GM12874 (cell line): ENCODE measurements at regions not wholly inside any gene's neighbourhood (a gene's known extent, or its start where the extent isn't known, plus 50 kb on each side); places are given as distances from the start of the nearest gene placed in this dataset.

ENCODE experiments used
- CTCF ChIP-seq: IDR thresholded peaks from 2 replicates; pipeline ENCODE4 v1.5.1; 2011; ENCODE audit warnings: low read depth, mild to moderate bottlenecking, control low read depth, low read length, moderate library complexity; ENCODE audit not compliant: insufficient read depth

GRCh38 chr17:22203208-22203715 lies 510.9 kb downstream of the KCNJ18 start:
- no peak for TF ChIP-seq CTCF

GRCh38 chr17:22217135-22217534 lies 524.8 kb downstream of the KCNJ18 start:
- no peak for TF ChIP-seq CTCF

GRCh38 chr17:22221344-22221743 lies 529.0 kb downstream of the KCNJ18 start:
- no peak for TF ChIP-seq CTCF

- TF ChIP-seq CTCF = no peak
These were observed 541.1 kb downstream of the KCNJ18 start for GRCh38 chr17:22233382-22233781.

GRCh38 chr17:22242472-22242871 lies 550.1 kb downstream of the KCNJ18 start:
- no peak for TF ChIP-seq CTCF

- TF ChIP-seq CTCF = no peak
These were observed 559.2 kb downstream of the KCNJ18 start for GRCh38 chr17:22251498-22251897.

GRCh38 chr17:22253007-22253406 lies 560.7 kb downstream of the KCNJ18 start:
- TF ChIP-seq CTCF = no peak
